HG03575 (cell line): ENCODE measurements at regions not wholly inside any gene's neighbourhood (a gene's known extent, or its start where the extent isn't known, plus 50 kb on each side); places are given as distances from the start of the nearest gene placed in this dataset.

Source experiments
- ATAC-seq: cut with Tn5 transposase; IDR thresholded peaks from one replicate; pipeline ENCODE4 v1.9.1; 2021; ENCODE audit not compliant: unreplicated experiment, insufficient number of reproducible peaks, low FRiP score; ENCODE audit errors: extremely low read depth

DNA sequence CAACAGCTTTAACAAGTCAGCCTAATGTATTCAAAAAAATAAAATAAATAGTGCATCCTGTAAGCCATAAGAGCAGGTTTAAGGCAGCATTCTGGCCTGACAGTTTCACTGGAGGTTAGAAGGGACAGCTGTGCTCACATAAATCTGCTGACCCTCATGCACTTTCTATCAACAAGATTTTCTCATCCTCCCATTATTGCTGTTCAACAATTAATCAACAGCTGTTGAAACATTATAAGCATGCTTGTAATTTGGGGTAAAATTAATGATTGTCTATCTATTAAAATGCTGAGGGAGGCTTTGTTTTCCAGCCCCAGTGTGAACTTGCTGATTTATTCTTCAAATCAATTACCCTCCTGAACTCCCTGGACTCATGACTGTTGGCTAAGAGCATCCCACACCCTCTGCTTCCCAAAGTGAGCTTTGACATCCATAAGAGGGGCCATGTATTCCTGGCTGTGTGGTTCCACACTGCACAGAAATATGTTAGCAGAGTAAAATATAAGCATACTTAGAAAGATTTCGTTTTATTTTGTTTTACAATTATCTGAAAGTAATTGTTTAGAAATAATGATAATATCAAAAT, 492.4 kb downstream of the EFNB2 start:
- ATAC-seq, result no peak

DNA sequence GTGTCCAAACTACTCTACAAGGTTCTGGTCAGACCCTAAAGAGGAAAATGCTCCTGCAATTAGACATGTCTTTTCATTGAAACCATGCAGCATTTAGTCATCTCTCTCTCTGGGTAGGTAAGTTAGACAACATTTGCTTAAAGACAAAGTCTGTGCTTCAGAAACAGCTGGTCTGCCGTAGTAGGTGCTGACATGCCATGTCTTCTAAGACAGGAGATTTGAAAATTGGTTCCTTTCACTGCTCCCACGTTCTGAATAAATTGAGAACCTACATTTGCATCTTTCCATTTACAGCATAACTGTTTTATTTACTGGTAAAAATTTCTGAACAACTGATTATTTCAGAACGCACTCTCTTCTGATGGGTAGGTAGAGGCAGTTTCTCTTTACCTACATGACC, 494.0 kb downstream of the EFNB2 start:
- no peak for ATAC-seq

DNA sequence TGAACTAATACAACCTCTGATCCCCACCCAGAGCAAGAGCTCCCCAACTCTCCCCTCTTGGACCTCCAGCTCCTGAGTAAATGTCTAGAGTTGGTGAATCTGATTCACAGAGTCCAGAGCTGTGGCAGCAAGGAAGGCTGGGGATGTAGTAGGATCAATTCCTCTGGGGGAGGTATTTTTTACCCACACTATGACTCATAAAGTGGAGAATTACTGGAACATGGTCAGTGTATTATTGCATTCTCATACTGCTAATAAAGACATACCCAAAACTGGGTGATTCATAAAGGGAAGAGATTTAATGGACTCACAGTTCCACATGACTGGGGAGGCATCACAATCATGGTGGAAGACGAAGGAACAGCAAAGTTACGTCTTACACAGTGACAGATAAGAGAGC, 496.7 kb downstream of the EFNB2 start:
- ATAC-seq, result no peak

DNA sequence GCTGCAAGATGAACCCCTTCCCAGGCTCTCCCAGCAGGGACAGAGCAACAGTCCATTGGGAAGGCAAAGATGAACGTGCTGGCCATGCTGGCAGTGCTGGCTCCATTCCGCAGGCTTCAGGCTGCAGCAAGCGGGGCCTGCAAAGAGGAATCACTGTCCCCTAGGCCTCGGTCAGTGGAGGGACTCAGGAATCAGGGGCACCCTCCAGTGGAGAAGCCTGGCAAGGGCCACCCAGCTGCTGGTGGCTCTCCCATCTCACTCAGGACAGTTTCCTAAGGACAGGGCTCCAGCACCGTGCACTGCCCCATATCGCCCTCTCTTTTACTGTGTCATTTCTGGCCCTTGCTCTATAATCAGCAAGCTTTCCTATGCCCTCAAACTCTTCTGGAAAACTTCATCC, 498.6 kb downstream of the EFNB2 start:
- ATAC-seq, result no peak

DNA sequence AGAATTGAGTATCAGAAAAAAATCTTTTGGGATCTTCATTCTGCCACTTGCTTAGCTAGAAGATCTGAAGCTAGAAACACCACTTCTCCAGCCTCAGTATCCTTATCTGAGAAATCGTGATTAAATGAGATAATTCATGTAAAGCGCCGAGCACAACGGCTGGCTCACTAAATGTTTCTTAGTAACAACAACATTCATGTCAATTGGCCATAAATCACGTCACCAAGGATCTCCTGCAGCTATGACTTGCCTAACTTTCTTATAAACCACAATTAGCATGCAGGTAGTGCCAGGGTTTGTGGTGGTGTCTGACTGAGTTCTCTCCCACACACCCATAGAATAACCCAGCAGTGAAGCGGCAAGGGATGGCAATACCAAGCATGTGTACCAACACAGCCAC, 501.3 kb downstream of the EFNB2 start:
- no peak for ATAC-seq

DNA sequence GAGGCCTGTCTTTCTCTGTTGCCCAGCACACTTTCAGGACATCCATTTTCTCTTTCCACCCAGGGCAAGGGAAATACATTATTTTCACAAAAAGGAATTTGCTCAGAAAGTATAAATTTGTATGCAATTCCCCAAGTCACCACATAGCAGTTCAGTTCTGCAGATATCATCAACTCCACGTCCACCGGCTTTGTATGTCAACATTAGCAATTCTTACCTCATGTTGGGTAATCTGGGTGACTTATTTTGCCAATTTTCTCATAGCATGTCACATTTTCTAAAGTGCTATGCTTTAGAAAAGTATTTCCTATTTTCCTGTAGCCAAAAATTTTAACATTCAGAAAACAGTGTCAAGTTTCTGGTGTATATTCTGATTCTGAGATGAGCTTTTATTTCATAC, 501.8 kb downstream of the EFNB2 start:
- no peak for ATAC-seq

DNA sequence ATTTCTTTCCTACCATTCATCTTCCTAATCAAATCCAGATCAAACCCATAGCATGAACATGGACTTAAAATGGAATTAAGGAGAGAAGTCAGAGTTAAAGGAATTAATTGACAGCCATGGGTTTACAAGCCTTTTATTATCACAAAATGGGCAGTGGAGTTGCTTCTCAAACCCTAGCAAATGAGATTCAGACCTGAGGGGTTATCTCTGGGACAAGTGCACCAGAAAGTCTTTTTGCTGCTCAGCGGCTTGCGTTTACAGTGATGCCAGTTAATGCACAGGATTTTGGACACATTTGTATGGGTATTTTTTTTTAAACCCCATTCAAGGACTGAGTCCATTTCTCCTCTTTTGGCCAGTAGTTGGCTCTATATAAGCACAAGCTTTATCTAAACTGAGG, 503.0 kb downstream of the EFNB2 start:
- ATAC-seq, result no peak

DNA sequence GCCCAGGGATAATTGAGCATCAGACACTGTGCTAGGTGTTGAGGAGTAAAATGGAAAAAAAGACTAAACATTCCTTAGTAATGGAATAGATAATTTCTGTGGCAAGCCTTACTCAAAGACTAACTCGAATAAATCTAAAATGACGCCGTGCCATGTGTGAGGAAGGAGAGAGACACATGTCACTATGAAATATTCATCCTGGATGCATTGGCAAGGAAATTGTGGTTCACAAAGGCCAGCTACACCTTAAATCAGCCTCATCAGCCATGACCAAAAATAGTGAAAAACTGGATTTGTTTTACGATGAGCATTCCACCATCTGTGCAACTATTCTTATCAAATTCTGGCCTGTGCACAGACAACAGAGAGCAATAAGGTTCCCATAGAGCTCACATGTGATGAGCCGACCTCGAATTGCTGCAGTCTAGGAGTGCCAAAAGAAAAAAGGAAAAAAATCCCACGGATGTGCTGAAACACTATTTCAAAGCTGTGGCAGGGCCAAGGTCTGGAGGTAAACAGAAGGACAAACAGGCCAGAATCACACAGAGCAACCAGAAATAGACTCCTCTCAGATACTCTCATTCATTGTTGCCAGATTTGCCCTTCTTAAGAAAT, 505.7 kb downstream of the EFNB2 start:
- ATAC-seq, result no peak

DNA sequence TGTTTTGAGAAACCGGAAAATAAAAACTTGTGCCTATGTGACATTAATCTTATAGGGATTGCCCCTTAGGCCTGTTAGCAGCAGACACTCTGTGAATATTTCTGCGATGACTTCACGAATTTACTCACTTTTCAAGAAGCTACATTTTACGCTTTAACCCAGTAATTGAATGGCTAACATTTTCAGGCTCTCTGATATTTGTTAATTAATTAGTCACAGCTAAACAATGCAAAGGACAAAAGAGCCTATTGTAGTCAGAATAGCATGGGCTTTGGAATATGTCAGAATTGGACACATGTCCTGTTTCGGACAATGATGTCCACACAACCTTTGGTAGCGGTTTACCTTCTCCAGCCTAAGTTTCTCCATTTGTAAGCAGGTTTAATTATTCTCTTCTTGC, 506.6 kb downstream of the EFNB2 start:
- ATAC-seq, result no peak

DNA sequence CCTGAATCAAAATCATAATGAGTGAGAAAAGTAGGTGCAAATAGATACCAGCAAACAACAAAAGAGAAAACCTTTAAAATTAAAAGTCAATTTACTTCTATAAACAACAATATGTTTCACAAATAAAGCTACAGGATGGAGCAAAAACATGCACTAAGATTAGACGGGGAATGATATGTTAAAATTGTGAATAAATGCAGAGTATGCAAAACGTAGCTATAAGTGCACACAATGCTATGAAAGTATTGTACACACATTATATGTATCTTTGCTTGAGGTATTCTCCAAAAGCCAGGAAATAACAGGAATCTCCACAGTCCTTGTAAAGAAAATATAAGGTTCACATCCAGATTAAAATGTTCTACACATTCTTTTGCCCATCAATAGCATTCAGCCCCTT, 523.9 kb downstream of the EFNB2 start:
- no peak for ATAC-seq

DNA sequence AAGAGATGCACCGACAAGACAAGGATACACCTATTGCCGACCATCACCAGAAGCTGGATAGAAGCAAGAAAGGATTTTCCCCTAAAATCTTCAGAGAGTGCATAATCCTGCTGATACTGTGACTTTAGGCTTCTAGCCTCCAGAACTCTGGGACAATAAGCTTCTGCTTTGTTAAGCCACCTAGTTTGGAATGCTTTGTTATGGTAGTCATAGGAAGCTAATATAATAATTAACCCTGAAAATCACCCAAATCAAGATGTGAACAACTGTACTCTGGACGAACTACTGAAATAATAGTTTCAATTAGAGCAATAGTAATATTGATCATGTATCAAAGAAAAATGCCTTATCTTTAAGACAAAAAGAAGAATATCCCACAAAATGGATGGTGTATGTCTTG, 524.6 kb downstream of the EFNB2 start:
- ATAC-seq, result no peak

DNA sequence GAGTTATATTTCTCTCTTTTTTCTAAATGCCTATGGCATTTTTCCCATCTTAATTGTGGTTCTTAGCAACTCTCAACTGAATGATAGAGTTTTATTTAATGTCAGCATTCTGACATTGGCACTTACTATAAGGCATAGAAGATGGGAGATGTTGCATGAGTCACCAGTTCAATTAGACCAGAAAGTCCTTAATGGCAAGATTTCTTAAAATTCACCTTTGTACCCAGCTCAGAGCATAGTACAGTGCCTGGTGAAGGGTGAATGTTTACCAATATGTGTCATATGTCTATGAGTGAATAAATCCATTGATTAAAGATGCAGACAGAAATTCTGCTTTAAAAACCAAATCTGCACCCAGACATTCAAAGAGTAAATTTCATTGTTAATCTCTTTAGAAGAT, 526.9 kb downstream of the EFNB2 start:
- no peak for ATAC-seq

DNA sequence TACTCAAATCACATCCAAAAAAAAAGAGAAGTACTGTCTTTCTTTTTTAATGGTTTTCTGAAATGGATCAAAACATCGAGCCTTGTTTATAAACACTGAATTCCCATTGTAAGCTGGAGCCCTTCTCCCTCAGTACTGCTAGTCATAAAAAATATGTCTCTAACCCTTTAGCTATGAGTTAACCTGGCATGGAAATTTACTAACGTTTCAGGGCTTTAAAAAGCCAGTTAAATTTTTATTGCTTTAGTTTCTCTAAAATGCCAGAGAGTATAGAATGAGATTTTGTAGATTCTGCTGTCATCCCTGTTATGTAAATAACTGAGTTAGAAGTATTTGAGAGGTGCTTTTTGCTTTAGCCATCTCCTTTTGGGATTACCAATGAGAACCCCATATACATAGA, 528.3 kb downstream of the EFNB2 start:
- no peak for ATAC-seq

DNA sequence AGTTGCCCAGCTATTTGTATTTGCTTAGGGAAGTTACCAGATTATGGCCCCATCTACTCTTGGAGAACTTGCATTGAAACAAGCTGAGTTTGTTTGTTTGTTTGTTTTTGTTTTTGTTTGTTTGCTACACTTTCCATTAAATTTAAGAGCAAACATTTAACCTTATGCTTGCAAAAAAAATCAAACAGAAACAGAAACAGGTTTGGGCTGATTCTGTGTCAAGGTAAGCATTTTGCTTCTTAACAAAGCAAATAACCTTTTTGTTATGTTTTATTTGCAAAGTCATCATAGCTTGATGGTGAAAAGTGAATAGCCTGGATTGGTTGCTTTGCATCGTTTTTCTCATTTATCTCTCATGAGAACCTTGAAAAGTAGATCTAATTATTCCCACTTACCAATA, 531.8 kb downstream of the EFNB2 start:
- no peak for ATAC-seq

DNA sequence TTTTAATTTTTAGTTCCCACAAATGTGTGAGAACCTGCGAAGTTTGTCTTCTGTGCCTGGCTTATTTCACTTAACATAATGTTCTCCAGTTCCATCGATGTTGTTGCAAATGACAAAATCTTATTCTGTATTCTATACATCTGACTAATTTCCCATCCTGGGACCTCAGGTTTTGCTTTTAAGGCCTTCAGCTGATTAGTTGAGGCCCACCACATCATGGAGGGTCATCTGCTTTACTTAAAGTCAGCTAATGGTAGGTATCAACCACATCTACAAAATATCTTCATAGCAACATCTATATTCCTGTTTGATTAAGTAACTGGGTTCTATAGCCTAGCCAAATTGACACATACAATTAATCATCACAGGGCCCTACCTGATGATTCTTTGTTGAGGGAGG, 534.0 kb downstream of the EFNB2 start:
- no peak for ATAC-seq

DNA sequence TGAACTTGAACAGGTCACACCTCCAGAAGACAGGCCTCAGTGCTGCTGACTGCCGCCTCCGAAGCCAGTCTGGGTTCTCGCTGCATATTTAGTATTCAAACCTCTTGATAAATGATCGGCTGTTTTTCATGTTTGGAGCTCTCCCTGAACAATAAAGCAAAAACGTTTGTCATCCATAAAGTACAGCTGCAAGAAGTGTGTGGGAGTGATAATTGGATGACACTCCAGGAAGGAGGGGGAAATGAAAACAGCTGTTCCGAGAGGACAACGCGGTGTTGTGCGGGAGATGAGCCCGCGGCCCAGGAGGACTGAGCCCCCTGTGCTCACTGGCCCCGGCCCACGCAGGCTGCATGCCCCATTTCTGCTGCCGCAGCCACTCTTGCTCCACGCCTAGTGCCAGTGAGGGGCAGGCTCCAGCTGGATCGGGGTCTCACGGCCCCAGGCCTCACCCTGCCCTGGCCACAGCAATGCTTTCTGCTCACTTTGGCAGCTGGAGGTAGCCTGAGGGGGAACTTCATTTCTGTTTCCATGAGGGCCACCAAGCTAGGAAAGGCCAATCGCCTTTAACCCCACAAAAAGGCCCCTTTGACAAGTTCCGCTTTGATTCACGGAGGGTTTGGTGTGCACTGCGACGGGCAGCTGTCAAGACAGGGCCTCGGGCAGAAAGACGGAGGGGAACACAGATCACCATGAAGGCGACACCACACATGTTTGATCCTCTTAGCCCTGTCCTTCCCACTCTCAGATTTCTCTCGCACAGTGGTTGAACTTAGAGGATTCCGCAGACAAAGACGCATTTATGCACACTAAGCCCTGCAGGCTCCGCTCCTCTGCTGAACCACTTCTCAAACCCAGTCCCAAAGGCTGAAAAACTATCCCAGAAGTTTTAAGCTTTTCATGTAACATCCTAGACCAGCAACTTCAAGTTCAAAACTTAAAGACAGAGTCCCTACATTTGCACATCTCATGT, 537.6 kb downstream of the EFNB2 start:
- no peak for ATAC-seq

DNA sequence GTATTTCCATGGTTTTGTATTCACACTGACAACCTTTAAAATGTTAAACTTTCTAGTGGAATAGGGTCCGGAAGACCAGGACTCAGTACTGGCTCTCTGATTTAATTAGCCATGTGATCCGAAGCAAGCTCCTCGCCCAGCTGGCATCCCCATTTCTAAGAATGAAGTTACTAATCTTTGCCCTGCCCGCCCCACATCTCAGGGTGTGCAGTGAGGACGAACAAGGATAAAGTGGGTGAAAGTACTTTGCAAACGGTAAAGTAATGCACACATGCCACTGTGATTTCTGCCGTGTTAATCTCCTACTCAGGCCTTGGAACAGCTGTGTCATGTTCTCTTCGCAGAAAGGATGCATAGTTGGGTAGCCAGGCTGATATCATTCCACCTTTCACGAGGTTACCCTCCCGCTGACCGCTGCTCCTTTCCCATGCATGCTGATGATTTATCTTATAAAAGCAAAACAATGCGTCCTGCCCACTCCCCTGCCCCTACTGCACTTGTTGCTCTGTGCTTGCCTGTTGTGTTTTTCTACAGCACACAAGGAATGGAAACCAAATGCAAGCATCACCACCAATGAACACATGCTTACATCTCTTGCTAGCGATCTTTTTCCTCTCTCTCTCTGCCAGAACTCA, 539.0 kb downstream of the EFNB2 start:
- no peak for ATAC-seq

DNA sequence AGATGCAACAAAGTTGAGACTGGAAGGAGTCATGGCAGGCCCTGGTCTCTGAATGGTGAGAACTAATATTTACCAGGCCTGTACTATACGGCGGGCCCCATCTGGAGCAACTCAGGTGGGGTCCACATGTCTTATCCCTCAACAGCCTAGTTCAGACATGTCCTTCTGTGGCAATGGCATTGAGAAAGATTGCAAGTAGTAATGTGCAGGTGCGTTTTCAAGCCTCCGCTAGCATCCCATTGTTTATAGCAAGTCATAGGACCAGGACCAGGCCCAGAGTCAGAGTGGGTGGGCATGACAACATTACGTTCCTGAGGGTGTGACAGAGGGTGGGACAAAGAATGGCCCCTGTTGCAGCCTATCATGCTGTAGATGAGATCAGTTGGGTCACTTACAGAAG, 541.1 kb downstream of the EFNB2 start:
- no peak for ATAC-seq

DNA sequence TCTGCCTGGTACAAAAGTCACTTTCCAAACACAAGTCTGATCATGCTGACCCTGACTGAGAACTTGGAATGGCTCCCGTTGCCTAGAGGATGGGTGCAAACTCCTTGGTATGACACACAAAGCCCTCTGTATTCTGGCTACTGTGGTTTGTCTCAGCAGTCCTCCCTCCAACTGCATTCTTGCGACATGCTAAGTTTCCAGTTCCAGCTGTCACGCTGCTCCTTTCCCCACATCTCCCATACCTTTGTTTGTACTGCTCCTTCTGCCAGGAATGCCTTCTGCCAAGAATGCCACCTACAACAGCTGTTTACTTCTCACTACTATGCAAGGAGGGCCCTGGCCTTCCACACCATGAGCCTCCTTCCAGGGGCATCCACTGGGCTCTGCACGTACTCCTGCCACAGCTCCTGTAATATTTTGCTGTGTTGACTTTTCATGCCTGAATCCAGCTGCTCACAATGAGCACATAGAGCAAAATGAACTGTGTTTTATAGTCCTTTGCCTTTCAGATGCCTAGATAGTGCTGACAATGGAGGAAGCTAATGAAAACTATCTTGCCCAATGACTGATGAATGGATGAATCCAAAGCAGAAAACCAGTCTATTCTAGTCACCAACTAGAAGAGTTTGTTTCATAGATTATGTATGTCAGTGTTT, 543.7 kb downstream of the EFNB2 start:
- ATAC-seq, result no peak
